NCI-H2107 (cell line): ENCODE measurements at regions not wholly inside any gene's neighbourhood (a gene's known extent, or its start where the extent isn't known, plus 50 kb on each side); places are given as distances from the start of the nearest gene placed in this dataset.
"Not testable (repeated sequence)": the region's sequence is repeated elsewhere in the genome, so short reads cannot be mapped to it uniquely, and the experiment has no call there.

Source experiments
- DNase-seq: peaks from one replicate; lab custom pipeline; 2025; lab: John Stamatoyannopoulos, UW

GRCh38 chr5:93359296-93359959 lies 221.6 kb downstream of the NR2F1-AS1 start:
- no peak for DNase-seq

GRCh38 chr5:93358176-93358575 lies 222.8 kb downstream of the NR2F1-AS1 start:
- DNase-seq, result no peak

GRCh38 chr5:93357686-93358085 lies 223.3 kb downstream of the NR2F1-AS1 start:
- no peak for DNase-seq

- no peak for DNase-seq
These were observed 225.3 kb downstream of the NR2F1-AS1 start for GRCh38 chr5:93355691-93356090.

GRCh38 chr5:93352186-93352585 lies 228.8 kb downstream of the NR2F1-AS1 start:
- no peak for DNase-seq

- no peak for DNase-seq
These were observed 231.4 kb downstream of the NR2F1-AS1 start for GRCh38 chr5:93349613-93350012.

GRCh38 chr5:93348231-93348630 lies 232.8 kb downstream of the NR2F1-AS1 start:
- no peak for DNase-seq

- DNase-seq, result not testable (repeated sequence)
These were observed 234.2 kb downstream of the NR2F1-AS1 start for GRCh38 chr5:93346850-93347249.

- DNase-seq, result no peak
These were observed 234.7 kb downstream of the NR2F1-AS1 start for GRCh38 chr5:93346301-93346700.

GRCh38 chr5:93343570-93343969 lies 237.4 kb downstream of the NR2F1-AS1 start:
- DNase-seq, result no peak

GRCh38 chr5:93342563-93343061 lies 238.4 kb downstream of the NR2F1-AS1 start:
- no peak for DNase-seq

GRCh38 chr5:93340881-93341280 lies 240.1 kb downstream of the NR2F1-AS1 start:
- DNase-seq, result no peak

GRCh38 chr5:93337138-93337537 lies 243.9 kb downstream of the NR2F1-AS1 start:
- DNase-seq, result no peak

- no peak for DNase-seq
These were observed 244.5 kb downstream of the NR2F1-AS1 start for GRCh38 chr5:93336330-93337110.

- no peak for DNase-seq
These were observed 249.2 kb downstream of the NR2F1-AS1 start for GRCh38 chr5:93331863-93332262.

- no peak for DNase-seq
These were observed 249.8 kb downstream of the NR2F1-AS1 start for GRCh38 chr5:93331241-93331640.

- DNase-seq, result no peak
These were observed 250.5 kb downstream of the NR2F1-AS1 start for GRCh38 chr5:93330506-93330905.

- DNase-seq, result no peak
These were observed 251.3 kb downstream of the NR2F1-AS1 start for GRCh38 chr5:93329756-93330155.

- DNase-seq, result no peak
These were observed 252.2 kb downstream of the NR2F1-AS1 start for GRCh38 chr5:93328833-93329232.

GRCh38 chr5:93327605-93328004 lies 253.4 kb downstream of the NR2F1-AS1 start:
- DNase-seq, result no peak

GRCh38 chr5:93325946-93326345 lies 255.1 kb downstream of the NR2F1-AS1 start:
- no peak for DNase-seq

- DNase-seq, result no peak
These were observed 257.8 kb downstream of the NR2F1-AS1 start for GRCh38 chr5:93322974-93323860.
